NOMO-1 treated with DMSO at 0.1 percent for 48 hours (cell line): ENCODE measurements at regions not wholly inside any gene's neighbourhood (a gene's known extent, or its start where the extent isn't known, plus 50 kb on each side); places are given as distances from the start of the nearest gene placed in this dataset.

ENCODE experiments used
- DNase-seq: peaks from one replicate; lab custom pipeline; 2025; ENCODE audit not compliant: unreplicated experiment; lab: John Stamatoyannopoulos, UW

DNA sequence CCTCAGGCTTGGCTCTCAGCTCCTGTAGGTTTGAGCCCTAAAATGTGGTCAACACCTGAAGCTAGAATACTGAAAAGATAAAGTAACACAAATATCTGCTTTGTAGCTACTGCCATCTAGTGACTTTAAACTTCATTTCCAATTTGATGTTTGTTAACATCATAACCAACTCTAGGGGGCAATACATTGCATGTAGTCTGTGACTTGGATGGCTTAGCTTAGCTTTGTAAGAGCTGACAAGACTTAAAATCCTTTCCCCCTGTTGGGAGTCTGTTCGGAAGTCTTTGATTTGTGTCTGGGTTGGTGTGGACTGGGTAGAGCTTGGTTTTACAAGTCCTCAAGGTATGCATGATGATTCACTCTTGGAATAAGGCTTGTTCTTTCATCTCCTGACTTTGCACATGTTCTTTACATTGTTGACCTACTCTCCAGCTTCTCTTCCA, 51.7 kb downstream of the SCN11A start:
- peak; percentile 48 for DNase-seq

DNA sequence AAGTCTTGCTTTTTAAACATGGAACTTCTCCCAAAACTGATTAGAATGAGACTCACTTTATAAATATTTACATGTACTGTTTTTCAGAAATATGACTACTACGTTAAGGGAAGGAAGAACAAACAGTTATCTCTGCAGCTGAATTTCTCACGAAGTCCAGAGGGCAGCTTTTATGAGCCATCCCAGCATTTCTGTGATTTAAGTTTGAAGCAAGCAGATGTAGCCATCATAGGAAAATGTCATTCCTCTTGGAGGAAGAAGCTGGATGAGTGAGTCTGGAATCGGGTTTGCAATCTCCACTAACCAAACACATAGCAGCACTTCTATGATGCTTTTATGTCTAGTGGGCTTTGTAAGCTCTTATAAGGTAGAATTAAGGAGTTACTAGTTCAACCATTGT, 53.7 kb downstream of the SCN11A start:
- DNase-seq, result no peak

DNA sequence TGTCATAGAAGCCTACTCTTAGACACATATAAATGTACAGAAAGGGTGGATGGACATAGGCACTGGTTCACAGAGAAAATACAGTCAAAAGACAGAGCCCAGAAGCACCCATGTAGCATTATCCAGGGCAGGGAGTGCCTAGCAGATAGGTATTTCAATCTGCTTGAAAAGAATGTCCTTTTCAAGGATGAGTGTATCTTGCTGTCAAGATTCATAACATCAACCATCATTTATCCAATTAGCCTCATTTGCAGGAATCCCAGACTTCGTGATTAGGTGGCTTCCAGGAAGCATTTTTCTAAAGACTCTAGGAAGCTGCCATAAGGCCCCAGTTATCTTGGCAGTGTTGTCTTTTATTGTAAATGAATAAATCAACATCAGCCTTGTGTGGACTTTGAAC, 55.6 kb downstream of the SCN11A start:
- no peak for DNase-seq

DNA sequence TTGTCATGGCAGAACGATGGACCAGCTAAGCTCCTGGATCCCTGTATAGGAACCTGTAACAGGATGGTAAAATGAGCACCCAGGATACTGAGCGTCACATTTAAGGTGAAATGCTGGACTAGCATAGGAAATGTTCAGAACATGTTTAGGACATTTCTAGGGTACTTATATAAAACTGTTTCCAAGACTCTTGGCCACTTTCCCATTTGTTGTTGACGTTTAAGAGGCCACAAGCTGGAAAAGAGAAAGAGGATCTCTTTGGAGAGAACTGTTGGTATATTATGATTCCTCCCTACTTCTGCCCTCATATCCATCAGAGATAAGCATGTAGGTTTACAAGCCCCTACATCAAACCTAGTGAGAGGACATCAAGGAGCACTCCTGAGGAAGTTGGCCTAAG, 57.5 kb downstream of the SCN11A start:
- DNase-seq, result no peak

DNA sequence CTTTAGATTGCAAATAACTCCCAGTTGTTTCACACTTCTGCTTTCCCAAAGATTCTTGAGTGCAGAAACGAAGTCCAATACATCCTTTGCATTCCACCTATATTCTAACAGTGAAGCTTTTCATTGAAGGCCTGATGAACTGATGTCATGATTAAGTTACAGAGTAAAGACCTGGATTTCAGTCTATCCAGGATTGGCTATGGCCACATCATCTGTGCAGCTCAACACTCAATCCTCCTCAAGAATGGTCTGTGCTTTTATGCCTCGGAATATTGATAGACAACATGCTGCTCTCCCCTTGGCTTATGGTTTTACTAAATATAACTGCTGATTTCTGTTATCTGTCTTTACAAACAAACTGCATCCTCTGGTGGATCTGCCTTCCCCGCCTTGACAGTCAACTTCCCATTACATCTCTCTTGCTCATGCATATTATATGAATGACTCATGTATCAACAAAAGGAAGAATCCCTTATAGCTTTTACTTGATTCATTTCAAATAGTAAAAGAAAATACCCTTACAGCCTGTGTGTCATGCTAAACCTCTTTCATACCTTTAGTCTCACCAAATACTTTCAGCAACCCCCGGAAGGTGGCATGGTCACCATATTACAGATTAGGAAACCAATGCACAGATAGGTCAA, 59.5 kb downstream of the SCN11A start:
- no peak for DNase-seq

DNA sequence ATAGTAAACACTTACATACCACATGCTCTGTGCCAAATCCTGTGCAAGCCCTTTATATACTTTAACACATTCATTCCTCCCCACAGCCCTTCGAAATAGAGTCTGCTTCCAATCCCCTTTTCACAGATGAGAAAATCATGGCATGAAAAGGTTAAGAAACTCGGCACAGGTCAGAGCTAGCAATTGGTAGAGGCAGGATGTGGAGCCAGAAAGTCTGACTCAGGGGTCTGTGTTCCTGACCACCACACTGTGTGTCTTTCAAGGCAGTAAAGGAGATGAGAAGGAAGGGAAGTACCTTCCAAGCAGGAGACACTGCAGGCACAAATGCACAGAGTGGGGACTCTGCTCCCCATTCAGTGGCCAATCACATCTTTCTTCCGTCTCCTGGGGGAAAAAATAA, 61.1 kb downstream of the SCN11A start:
- DNase-seq, result no peak

DNA sequence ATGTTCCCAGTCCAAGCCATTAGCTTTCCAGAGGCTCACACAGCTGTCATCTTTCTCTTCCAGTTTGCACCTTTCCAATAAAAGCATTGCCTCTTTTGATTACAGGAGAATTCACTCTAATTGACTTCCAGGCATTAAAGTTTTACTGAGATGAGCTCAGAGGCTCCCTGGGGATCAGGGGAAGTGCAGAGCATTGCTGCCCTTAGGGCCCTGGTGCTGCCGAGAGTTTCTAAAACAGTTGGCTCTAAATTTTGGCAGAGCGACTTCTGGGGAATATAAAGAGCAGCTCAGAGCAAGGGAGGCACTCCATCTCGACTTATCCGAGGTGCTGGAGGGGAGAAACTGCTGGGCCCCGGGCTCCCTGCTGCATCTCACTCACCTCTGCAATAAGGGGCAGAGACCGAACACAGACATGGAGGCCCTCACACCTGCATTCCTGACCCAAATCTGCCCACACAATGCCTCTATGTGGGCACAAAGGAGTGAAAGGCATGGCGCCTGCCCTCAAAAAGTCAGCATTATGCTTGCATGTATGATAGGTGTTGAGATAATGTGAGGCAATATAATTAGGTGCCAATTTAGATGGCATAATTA, 61.7 kb downstream of the SCN11A start:
- DNase-seq, result no peak

DNA sequence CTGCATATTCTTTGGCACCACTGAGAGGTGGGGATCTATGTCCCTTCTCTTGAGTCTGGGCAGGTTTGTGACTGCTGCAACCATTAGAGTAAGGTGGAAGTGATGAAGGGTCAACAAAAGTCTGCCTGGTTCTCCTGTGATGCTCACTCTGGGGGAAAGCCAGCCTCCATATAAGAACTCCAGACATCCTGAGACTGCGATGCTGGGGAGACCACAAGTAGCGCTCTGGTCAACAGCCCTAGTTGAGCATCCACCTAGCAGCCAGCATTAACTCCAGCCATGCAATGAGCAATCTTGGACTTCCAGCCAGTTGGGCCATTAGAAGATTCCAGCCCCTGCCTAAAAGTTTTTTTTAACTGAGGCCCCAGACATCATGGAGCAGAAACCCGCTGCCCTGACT, 62.8 kb downstream of the SCN11A start:
- no peak for DNase-seq

DNA sequence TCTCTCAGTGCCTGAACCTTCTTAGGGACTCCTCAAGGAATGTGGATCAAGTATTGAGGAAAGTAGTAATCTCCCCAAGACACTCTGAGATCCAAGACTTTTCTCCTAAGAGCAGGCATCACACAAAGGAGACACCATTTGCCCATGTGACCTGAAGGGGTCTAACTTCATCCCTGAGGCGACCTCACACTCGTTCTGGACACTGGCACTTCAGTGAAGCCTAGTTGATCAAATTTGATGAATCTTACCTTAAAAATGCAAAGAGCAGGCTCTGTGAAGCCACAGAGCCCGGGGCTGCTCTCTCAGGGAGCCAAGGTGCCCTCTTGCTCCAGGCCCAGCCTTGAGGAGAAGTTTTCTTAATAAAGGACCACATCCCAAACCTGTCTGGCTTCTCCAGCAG, 64.3 kb downstream of the SCN11A start:
- DNase-seq, result no peak

DNA sequence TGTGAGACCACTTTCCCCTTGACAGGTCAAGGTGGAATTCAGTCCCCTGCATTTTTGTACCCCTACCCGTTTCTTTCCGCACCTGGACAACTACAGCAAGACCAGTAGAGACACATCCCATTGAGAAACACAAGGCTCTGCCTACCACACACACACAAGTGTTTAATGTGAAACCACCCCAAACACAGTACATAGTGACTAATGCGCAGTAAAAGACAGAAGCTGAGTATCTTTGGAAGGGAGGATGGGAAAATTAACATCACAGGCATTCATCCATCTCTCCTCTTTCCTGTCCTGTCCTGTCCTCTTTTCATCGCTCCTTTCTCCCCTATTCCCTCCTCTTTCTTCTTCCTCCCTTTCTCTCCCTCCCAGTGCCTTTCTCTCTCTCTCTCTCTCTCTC, 64.8 kb downstream of the SCN11A start:
- no peak for DNase-seq

DNA sequence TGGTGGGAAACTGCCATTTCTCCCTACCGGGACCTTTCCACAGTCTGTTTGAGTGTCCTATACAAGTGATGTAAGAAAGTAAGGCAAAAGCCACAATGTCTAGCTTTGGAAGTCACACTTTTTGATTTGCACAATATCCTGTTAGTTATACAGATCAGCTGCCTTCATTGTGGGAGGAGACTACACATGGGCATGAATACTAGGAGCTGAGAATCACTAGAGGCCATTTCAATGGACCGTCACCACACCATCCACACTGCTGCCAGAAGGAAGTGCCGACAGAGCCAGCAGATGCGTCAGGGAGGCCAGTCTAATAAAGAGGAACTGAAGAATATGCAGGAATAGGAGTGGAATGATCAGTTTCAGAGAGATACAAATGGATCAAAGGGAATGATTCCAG, 65.8 kb downstream of the SCN11A start:
- DNase-seq, result no peak

DNA sequence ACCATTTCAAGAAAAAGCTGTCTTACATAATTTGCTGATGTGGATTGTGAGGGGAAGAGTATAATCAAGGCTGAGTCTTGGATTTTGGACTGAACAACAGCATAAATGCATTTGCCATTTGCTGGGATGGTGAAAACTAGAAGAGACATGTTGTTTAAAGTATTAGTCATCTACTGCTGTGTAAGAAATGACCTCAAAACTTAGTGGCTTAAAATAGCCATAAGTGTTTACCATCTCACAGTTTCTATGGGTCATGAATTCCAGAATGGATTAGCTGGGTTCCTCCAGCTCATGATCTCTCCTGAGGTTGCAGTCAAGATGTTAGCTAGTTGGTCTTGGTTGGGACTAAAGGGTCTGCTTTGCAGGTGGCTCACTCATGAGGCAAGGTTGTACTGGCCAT, 66.2 kb downstream of the SCN11A start:
- no peak for DNase-seq

DNA sequence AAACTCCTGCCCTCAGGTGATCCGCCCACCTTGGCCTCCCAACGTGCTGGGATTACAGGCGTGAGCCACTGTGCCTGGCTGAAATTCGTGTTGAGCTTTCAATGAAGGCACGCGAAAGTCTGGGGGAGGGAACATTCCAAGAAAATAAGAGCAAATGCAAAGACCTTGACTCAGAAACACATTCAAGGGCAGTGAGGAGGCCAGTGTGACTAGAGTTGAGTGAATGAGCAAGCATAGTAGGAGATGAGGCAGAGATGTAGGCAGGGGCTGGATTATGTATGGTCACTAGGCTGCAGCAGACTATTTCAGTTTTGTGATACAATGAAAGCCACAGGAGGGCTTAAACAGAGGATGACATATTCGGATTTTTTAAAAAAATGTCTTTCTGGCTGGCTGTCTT, 67.0 kb downstream of the SCN11A start:
- no peak for DNase-seq

DNA sequence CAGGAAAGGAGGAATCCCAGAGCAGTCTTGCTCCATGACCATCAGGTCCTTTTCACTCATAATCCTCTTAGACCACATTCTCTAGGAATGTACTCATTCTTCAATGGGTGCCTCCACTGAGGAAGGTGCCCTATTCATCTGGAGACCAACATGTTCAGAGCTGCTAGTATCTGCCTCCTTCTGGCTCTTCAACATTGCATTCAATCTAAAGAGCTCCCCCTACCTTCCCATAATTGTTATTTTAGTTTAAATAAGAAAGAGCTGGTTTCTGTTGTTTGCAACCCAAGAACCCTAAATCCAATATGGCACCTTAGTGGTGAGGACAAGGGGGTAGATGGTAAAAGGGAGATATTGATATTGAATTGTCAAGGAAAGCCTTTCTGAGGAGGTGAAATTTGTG, 67.6 kb downstream of the SCN11A start:
- DNase-seq, result no peak

DNA sequence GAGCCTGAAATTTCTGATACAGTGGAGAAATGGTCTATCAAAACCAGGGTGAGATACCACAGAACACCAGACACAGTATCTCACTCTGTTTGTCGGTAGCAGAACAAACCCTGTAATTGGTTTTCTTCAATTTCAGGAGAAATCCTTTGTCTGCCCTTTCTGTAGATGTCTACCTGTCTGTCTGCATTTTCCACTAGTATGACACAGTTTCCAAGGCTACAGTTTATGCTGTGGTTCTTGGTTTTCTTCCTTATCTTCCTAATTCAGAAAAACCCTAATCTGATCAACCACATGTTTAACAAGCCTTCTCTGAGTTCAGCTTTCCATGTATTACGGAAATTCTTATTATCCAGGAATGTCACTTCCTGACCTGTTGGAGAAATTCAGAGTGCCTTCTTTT, 70.8 kb downstream of the SCN11A start:
- no peak for DNase-seq

DNA sequence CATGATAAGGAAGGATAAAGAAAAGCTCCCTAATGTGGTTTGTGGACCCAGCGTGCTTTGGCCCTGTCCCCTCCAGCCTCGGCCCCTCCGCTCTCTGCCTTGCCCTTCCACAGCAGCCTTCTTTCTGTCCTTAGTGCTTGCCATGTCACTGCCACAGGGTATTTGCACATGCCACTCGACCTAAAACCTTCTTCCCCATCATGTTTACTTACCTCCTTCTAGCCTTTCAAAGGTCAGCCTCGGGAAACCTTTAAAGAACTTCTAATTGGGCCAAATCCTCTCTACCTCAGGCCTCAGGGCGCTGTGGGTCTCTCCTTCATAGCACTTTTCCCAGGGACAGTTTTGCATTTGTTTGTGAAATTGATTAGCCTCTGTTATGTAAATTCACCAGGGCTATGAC, 73.0 kb downstream of the SCN11A start:
- no peak for DNase-seq

DNA sequence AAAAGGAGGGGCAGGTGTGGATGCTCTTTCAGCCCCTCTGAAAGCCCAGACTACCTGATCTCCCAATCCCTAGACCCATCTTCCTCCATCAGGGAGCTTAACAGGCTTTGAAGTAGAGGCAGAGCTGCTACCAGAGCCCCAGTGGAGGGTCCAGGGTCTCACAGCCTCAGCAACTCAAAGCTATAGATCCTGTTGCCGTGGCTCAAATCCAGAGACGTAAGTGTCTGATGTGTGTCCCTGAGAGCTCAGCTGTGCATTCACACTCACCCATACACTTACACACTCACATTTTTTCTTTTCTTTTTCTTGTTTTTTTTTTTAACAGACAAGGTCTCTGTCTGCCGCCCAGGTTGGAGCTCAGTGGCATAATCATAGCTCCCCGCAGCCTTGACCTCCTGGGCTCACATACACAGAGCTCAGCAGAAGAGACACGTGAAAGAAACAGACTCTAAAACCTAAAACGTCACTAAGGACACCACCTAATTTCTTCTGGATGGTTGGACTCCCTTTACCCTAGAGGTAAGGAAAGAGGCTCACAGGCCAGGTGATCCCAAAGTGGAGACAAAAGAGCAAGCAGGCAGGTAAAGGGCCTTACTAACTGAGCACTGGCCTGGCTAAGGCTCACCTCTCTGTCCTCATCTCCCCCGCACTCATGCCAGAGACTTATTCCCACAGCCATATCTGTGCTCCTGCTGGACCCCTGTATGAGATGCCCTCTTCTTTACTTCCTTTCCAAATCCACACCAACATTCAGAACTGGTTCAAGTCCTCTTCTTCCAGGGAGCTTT, 80.7 kb downstream of the SCN11A start:
- DNase-seq, result no peak

DNA sequence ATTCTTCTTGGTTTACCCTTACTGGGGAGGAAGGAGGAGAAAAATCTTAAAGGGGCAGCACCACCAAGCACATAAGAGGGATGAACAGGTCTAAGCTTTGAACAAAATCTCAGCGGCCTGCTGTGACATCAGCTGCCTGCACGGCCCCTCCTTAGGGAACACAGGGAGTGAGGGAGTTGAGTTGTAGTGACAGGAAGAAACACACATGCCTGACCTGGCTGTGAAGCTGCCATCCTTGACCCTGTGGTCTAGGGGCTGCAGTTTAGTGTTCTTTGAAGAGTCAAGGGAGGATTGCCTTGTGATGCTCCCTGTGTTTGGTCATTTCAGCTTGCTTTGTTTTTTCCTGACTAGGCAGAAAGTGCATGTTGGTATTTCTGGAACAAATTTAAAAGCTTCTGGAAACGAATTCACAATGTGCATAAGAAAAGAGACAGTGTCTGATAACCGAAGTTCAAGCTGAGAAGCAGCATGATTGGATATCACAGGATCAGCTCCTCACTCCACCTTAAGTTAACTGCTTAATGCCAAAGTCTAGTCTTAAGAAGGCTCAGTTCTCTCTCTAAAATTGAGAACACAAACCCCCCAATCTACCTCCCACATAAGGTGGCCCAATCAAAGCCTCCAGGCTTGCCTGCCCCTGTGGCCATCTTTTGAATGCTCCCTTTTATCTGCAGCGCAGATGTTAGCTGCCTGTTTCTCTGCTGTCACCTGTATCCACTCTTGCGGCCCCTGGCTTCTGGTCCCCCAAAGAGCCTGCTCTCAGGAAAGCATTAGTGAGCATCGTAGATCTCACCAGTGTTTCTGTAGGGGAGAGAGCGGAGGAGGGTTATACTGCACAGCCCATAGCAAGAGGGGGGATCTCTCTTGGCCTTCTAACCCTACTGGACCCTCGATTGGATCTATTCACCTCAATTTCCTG, 82.2 kb downstream of the SCN11A start:
- DNase-seq, result no peak

DNA sequence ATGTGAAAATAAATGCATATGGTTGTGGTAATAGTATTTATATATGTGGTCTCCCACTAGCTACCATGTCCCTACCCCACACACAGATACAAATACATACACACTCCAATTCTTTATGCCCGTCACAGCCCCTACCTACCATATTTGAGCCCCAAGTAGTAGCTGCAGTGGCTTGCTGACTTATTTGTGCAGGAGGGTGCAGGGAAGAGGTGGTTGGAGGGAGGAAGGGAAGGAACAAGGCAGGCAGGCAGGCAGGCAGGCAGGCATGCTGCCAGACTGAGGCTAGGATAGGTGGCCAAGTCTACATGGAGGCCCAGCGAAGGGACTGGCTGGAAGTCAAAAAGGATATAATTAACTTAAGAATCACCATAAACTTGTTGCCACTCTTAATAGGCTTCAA, 82.9 kb downstream of the SCN11A start:
- no peak for DNase-seq

DNA sequence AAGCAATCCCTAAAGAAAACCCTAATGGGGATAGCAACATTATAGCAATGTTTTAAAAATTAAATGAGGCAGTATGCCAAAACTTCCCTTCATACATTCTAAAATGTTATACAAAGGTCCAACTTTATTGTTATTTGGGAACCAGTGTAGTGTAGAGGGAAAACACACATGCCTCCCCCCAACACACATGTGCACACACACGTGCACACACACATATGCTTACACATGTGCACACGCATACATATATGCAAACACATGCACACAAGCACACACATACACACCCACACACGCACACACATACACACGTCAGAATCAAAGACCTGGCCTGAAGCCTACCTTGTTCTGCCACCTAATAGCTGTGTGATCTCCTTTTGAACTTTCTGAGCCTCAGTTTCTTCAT, 83.3 kb downstream of the SCN11A start:
- no peak for DNase-seq

DNA sequence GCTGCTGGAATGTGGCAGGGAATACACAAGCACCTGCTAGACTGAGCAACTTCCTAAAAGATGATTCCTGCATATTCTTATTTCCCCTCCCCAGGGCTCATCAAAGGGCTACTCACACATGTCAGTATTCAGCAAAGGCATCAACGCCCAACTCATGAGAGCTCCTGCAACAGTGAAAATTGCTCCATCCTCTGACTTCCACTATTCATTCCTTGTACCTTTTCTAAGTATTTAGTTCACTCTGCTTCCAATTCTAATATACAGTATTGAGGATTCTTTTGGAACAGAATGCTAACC, 84.1 kb downstream of the SCN11A start:
- DNase-seq, result no peak
